AG09309 (cell line): ENCODE measurements at regions not wholly inside any gene's neighbourhood (a gene's known extent, or its start where the extent isn't known, plus 50 kb on each side); places are given as distances from the start of the nearest gene placed in this dataset.

Source experiments
- DNase-seq: peaks from one replicate; pipeline ENCODE4 v3.0.0-alpha.2; 2010; ENCODE audit warnings: low read depth
- H3K4me3 ChIP-seq: 2 replicates; pipeline ENCODE4 v1.5.1; 2011; ENCODE audit warnings: mild to moderate bottlenecking, low read depth, low read length, moderate library complexity; ENCODE audit not compliant: control insufficient read depth
- CTCF ChIP-seq: IDR thresholded peaks from 2 replicates; pipeline ENCODE4 v1.5.1; 2011; ENCODE audit warnings: mild to moderate bottlenecking, low read depth, low read length, inconsistent platforms; ENCODE audit not compliant: insufficient read depth, control insufficient read depth; ENCODE audit errors: missing control alignments

- DNase-seq = no peak
- TF ChIP-seq CTCF = no peak
- H3K4me3 ChIP-seq = no peak overlapping the region
Measured at GRCh38 chr17:74051348-74051747, 152.1 kb upstream of the RPL38 start.

GRCh38 chr17:74052993-74053711, 150.3 kb upstream of the RPL38 start:
- H3K4me3 ChIP-seq = no peak overlapping the region
- TF ChIP-seq CTCF = no peak
- DNase-seq = no peak

- DNase-seq = no peak
- no peak for TF ChIP-seq CTCF
- no peak overlapping the region for H3K4me3 ChIP-seq
Measured at GRCh38 chr17:74053712-74054078, 149.8 kb upstream of the RPL38 start.

GRCh38 chr17:74054249-74054648, 149.2 kb upstream of the RPL38 start:
- no peak for TF ChIP-seq CTCF
- no peak for DNase-seq
- no peak overlapping the region for H3K4me3 ChIP-seq

- no peak for DNase-seq
- H3K4me3 ChIP-seq = no peak overlapping the region
- TF ChIP-seq CTCF = no peak
Measured at GRCh38 chr17:74055508-74056160, 147.8 kb upstream of the RPL38 start.

- no peak for TF ChIP-seq CTCF
- H3K4me3 ChIP-seq = no peak overlapping the region
- DNase-seq = no peak
Measured at GRCh38 chr17:74059479-74060240, 143.8 kb upstream of the RPL38 start.
